ENCODE measurements at regions not wholly inside any gene's neighbourhood (a gene's known extent, or its start where the extent isn't known, plus 50 kb on each side); places are given as distances from the start of the nearest gene placed in this dataset.

DNA sequence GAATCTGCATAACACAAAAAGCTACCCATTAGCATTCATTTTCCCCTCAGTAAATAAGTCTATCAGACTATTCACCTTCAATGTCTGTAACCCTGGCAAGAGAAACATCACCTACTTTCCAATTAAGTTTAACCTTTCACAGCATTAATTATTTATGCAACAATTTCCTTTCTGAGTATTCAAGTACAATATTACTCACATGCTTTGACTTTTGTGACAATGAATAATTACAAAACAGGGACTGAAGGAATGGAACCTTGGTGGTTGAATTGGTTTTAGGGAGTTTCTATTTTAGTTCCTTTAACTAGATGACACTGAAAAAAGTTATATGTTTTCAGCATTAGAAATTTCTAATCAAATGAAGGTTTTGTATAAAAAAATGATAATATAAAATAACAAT is 932.3 kb upstream of the EPHA5 start:
- no peaks in the 10 kb centered on the region for H3K36me3 ChIP-seq (ENCODE audit: control insufficient read depth, insufficient read depth, low read length)
- DNase-seq (ENCODE audit: low read depth), result no peak
- no peak overlapping the region for H3K4me3 ChIP-seq (ENCODE audit: low read depth, low read length)
- TF ChIP-seq, protein P1, sequence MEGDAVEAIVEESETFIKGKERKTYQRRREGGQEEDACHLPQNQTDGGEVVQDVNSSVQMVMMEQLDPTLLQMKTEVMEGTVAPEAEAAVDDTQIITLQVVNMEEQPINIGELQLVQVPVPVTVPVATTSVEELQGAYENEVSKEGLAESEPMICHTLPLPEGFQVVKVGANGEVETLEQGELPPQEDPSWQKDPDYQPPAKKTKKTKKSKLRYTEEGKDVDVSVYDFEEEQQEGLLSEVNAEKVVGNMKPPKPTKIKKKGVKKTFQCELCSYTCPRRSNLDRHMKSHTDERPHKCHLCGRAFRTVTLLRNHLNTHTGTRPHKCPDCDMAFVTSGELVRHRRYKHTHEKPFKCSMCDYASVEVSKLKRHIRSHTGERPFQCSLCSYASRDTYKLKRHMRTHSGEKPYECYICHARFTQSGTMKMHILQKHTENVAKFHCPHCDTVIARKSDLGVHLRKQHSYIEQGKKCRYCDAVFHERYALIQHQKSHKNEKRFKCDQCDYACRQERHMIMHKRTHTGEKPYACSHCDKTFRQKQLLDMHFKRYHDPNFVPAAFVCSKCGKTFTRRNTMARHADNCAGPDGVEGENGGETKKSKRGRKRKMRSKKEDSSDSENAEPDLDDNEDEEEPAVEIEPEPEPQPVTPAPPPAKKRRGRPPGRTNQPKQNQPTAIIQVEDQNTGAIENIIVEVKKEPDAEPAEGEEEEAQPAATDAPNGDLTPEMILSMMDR (IDR thresholded peaks at IDR 0.05; ENCODE audit: insufficient read depth, low read length, poor library complexity, severe bottlenecking), result no peak
- no peaks in the 10 kb centered on the region for H3K27me3 ChIP-seq (ENCODE audit: control insufficient read depth, insufficient read depth, low read length)

- DNase-seq (ENCODE audit: low read depth), result no peak
- no peaks in the 10 kb centered on the region for H3K27me3 ChIP-seq (ENCODE audit: control insufficient read depth, insufficient read depth, low read length)
- H3K36me3 ChIP-seq (ENCODE audit: control insufficient read depth, insufficient read depth, low read length), result no peaks in the 10 kb centered on the region
- TF ChIP-seq, protein P1 (IDR thresholded peaks at IDR 0.05; ENCODE audit: insufficient read depth, low read length, poor library complexity, severe bottlenecking), result no peak
- no peak overlapping the region for H3K4me3 ChIP-seq (ENCODE audit: low read depth, low read length)
Measured at GRCh38 chr4:66591968-66592367, 921.7 kb upstream of the EPHA5 start.

DNA sequence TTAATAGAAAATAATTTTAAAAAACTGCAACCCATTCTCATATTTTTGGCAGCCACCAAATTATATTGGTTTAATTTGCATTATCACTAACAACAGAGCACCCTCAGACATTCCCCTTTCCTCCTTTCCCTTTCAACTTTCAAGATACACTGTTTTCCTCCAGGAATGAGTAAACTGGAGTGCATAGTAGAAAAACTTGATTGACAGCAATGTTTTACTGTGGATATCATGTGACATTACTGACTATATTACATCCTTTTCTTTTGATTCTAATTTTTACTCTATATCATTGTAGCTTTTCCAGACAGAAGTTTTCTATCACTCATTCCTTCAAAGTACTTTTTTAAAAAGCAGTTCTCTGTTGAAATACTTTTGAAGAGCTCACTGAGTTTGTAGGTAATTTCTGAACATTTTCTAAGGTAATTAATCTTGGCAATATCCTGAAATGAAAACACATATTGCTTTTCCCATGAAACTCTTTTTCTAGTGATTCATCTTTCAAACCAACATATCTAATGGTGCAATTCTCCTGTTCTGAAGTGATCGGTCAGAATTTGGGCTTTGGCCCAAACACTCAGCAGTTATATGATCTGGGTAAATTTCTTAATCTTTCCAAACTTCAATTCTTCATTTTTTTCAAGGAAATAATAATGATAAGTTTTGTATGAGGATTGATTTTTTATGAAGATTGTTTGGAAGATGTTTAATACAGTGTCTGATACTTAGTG is 920.4 kb upstream of the EPHA5 start:
- DNase-seq (ENCODE audit: low read depth), result no peak
- no peaks in the 10 kb centered on the region for H3K36me3 ChIP-seq (ENCODE audit: control insufficient read depth, insufficient read depth, low read length)
- no peak overlapping the region for H3K4me3 ChIP-seq (ENCODE audit: low read depth, low read length)
- TF ChIP-seq, protein P1 (IDR thresholded peaks at IDR 0.05; ENCODE audit: insufficient read depth, low read length, poor library complexity, severe bottlenecking), result no peak
- no peaks in the 10 kb centered on the region for H3K27me3 ChIP-seq (ENCODE audit: control insufficient read depth, insufficient read depth, low read length)

- Histone ChIP-seq H3K4me3 (ENCODE audit: low read depth, low read length) (no peak overlapping the region), H3K27me3 (ENCODE audit: control insufficient read depth, insufficient read depth, low read length) (no peaks in the 10 kb centered on the region), H3K36me3 (ENCODE audit: control insufficient read depth, insufficient read depth, low read length) (no peaks in the 10 kb centered on the region)
- no peak for DNase-seq (ENCODE audit: low read depth)
- TF ChIP-seq, protein P1 (IDR thresholded peaks at IDR 0.05; ENCODE audit: insufficient read depth, low read length, poor library complexity, severe bottlenecking), result no peak
Measured at GRCh38 chr4:66589183-66589582, 918.9 kb upstream of the EPHA5 start.

GRCh38 chr4:66585767-66586166 is 915.5 kb upstream of the EPHA5 start:
- no peak overlapping the region for H3K4me3 ChIP-seq (ENCODE audit: low read depth, low read length)
- TF ChIP-seq, protein P1 (IDR thresholded peaks at IDR 0.05; ENCODE audit: insufficient read depth, low read length, poor library complexity, severe bottlenecking), result no peak
- no peaks in the 10 kb centered on the region for H3K36me3 ChIP-seq (ENCODE audit: control insufficient read depth, insufficient read depth, low read length)
- DNase-seq (ENCODE audit: low read depth), result no peak
- H3K27me3 ChIP-seq (ENCODE audit: control insufficient read depth, insufficient read depth, low read length), result no peaks in the 10 kb centered on the region

DNA sequence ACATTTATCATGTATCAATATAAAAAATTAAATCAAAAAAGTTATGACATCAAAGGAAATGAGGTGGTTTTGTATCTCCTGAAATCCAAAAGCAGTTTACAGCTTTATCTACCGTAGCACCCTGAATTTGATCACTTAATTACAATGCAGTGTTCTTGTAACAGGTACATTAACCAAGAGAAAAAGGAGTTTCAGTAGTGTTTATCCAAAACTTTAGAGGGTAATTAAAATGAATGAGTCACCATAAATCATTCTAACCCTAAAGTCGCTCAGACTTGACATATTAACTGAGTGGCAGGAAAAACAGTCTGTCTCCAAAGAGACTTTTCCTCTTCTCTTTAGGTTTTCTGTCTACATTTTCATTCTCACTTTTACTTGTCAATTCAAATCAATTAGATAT is 907.6 kb upstream of the EPHA5 start:
- Histone ChIP-seq H3K36me3 (ENCODE audit: control insufficient read depth, insufficient read depth, low read length) (no peaks in the 10 kb centered on the region), H3K27me3 (ENCODE audit: control insufficient read depth, insufficient read depth, low read length) (no peaks in the 10 kb centered on the region), H3K4me3 (ENCODE audit: low read depth, low read length) (no peak overlapping the region)
- DNase-seq (ENCODE audit: low read depth), result no peak
- TF ChIP-seq, protein P1 (IDR thresholded peaks at IDR 0.05; ENCODE audit: insufficient read depth, low read length, poor library complexity, severe bottlenecking), result no peak
